ENCODE measurements at regions not wholly inside any gene's neighbourhood (a gene's known extent, or its start where the extent isn't known, plus 50 kb on each side); places are given as distances from the start of the nearest gene placed in this dataset.

DNA sequence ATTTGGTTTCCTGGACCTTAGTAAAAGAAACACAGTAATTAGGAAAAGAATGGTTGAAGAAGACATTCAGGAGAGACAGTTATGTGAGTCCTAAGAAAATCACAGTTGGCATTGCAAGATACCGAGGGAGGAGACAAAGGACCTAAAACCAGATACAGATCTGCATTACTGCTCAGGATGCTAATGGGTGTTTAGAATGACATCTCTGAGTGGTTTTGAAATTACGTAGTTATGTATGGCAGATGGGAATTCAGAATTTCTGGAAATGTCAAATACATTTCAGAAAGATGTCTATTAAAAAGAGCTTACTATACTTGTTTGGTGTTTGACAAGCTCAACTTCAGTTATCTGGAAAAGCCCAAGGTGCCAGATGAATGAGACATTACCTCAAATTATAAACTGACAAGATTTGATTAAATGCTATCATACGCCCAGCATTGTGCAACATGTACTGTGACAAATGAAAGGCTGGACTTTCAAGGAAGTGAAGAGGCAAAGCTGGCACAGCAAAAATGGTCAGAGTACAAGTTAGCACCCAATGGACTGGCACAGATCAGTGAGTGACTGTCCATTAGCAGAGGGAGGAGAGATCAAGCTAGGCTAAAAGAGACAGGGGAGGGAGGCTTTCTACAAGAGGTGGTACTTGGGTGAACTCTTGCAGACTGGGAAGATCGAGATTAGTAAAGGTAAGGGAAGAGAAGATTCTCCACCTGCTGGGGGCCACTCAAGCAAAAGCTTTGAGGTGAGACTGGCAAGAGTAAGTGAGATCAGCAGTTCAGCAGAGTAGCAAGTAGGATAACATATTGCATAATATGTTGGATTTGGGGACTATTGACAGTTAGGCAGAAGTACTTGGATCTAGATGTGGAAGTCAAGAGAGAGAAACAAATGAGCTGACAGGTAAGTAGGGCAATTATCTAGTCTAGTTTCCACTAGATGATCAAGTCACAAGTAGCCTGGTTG, 168.9 kb downstream of the CYRIA start:
- DNase-seq = no peak

DNA sequence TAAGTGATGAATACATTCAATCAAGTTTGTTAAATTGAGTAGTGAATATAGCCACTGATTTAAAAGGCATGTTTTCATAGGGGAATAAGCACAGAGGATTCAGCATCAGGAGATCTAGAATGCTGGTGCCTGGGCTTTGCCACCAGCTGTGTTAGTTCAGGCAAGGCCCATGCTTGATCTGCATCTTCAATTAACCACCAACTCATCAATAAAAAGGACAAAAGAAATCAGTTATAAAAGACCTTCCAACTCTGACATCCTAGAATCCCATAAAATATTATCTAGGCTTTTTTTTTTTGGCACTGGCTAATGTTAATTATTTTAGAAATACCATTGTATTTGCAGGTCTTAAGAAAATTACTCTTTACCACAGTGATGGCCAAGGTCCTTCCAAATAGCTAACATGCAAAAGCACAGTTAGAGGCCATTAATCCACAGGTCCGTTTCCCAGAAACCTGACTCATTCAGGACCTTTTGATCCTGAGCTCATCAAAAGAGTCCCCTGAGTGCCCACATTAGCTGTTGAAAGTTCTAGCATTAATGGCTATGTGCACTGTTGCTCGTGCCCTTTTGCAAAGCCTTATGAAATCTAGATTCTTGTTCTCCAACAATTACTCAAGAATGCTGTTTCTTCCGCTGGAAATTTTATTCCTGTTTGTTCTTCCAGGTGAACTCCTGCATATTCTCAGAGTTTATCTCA, 170.0 kb downstream of the CYRIA start:
- no peak for DNase-seq

DNA sequence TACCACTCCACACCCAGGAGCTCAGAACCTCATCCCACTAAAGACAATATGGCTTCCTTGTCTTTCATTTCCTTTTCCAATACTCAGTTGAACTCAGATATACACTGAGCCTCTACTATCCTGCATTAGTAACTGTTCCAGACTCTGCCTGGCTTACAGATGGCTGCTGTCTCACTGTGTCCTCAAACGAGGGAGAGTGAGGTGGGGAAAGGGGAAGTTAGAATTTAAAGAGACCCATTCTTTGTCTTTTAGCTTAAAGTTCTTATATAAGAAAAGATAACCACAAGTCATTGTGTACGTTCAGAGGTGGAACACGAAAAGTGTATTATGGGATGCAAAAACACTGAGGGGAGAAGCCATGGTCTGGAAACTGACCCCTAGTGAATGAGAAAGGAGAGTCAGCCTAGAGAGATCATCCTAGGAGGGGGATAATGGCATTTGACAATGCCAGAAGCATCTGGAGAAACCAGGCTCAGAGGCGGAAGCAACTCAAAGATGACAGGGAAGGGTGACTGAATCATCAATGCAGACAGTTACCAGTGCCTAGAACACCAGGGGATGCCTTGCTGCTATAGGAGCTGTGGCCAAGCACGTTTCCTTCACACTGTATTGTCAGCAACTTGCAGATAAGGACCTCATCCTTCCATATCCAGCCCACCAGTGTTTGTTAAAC, 170.7 kb downstream of the CYRIA start:
- DNase-seq = no peak

DNA sequence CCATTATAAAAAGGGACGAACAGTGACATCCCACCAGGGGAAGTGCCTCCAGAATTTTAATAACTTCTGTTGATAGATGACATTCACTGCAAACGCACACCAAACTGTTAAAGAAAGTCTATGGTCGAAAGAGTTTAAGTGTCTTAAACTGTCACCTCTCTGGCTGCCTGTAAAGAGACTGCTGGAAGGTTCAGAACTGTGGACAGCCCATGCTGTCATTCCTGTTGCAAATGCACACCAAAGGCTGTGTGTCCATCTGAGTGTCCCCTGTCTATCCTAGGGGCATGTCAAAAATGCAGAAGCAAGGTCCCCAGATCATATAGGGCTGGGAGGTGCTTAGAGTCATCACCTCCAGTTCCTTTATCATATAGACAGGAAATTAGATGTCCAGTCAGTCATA, 171.8 kb downstream of the CYRIA start:
- DNase-seq = no peak

DNA sequence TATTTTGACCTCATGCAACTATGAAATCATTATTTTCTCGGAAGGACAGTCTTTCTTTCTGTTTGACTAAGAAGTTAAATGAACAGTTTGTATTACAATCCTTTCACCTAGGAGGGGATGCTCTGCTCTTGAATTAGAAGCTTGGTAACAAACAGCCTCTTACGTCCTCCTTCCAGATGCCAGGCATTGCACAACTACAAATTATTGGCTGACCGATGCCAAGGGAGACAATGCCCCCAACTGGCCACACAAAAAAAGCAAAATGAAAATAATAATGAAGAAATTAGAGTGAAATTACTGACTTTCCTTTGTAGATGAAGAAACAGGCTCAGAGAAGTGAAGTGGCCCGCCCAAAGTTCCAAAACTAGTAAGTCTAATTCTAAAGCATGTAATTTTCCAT, 177.9 kb downstream of the CYRIA start:
- DNase-seq = no peak

DNA sequence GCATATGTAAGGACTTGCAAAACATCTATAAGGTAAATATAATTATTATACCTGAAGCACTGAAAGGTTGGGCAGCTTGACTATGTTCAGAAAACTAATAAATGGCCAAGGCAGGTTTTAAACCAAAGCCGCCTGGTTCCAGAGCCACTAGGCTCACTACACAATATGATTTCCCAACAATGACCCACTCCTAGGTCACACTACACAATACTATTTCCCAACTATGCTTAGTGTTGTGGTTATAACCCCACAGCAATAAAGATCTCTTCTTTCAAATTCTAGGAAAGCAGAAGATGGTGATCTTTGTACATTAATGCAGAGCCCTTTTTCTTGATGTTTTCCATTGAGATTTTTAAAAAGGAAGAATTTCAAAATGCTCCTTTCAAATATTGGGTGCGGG, 180.4 kb downstream of the CYRIA start:
- DNase-seq = no peak

DNA sequence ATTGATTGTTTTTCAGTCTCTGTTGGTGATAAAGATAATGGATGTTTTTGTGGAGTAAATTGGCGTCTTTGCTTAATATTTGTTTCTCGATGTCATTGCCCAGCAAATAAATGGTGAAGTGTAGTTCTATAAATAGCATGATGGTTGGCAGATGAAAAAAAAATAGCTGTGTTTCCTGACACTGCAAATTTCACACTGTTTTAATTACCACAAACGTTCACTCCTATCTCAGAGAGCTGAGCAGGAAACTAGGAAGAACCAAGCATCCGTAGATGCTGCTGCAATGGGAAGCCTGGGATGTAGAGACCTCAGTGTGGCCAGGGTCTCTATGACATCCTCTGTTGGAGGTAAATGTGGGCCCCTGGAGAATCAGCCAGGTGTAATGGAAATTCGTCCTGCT, 183.2 kb downstream of the CYRIA start:
- no peak for DNase-seq

DNA sequence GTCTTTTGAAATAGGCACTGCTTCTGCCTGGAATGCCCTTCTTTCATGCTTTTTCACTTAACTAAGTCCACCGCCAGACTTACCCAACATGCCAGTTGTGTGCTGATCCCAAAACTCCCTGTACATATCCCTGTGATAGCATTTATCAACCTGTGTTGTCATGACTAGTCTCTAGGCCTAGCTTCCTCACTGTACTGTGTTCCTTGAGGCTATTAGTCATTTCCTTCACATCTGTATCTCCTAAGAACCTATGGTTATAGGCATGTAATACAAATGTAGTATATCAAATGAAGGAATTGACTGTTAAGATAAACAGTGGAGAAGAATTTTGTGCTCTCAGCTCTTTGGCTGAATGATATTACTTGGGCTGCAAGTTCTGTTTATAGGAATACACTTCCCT, 184.3 kb downstream of the CYRIA start:
- DNase-seq = no peak

DNA sequence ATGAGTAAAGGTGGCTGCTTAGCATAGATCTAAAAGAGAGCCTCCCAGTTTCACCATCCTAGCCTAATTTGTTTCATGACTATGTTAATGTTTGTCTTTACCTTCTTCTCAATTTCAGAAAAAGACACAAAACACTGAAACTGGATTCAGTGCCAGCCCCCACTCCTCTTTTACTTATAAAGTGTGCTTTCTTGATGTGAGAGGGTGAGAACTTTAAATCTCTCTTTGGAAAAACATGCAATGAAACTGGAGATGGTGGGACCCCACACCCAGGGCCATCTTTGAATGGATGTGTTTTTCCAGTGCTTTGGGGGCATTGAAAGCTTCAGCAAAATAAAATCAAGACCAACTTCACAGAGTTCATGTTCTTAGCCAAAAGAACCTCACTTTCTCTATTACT, 185.9 kb downstream of the CYRIA start:
- DNase-seq = no peak

DNA sequence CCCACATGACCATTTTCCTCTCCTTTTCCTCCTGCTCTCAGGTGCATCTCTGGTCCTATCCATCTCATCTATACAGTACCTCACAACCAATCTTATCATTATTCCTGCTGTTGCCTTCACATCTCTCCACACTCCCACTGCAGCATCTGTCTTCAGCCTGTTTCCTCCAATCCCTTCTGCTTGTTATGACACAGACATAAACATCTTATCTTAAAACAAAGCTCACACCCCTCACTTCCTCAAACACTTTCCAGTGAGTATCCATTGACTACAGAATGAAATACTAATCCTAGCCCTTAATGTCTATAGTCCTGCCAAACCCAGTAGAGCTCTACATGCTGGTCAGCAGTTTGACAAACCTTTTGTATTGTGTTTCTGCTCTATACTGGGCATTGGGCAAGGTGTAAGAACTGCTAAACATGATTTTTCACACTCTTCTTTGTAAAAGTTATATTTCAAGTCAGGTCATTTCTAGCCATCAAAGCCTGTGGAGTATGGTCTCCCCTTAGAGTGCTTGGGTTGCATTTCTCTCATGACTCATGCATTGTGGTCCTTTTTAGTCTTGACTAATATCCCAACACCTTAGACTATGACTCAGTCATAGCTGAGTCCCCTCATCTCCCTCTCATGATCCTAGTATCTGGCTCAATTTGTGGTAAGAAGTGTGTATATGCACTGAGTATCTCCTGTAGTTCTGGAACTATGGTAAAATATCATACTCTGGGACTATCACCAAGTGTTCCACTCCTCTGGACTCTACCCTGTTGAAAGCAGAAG, 187.0 kb downstream of the CYRIA start:
- no peak for DNase-seq

DNA sequence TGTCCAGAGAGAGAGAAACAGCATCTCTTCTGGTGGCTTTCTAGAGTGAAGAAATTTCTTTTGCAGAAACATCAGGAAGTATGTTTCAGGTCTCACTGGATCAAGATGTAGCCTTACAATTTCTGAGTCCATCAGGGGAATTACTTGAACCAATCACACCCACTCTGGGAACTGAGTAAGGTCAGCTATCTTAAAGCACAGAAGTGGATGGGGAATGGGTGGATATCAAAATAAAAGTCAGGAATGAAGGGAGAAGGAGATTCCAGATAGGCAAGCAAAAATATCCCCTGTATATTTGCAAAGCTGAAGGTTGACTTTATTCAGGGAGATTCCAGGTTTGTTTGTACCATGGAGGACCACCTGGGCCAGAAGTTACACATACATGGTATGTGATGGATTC, 188.0 kb downstream of the CYRIA start:
- DNase-seq = no peak

DNA sequence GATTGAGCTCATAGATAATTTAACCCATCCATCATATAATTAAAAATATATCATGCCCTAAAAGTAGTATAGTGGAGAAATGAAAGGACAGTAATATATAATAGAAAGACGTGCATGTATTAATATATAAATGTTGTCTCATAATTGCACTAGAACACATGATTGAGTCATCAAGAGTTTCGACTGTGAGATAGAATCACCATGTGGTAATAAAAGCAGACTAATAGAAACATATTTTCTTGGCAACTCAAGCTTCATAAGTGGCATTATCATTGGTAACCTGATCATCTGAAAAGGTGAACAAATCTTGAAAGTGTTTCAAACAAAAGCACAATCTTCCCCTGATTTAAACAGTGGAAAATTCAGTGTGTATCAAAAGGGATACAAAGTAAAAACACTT, 188.8 kb downstream of the CYRIA start:
- DNase-seq = no peak

DNA sequence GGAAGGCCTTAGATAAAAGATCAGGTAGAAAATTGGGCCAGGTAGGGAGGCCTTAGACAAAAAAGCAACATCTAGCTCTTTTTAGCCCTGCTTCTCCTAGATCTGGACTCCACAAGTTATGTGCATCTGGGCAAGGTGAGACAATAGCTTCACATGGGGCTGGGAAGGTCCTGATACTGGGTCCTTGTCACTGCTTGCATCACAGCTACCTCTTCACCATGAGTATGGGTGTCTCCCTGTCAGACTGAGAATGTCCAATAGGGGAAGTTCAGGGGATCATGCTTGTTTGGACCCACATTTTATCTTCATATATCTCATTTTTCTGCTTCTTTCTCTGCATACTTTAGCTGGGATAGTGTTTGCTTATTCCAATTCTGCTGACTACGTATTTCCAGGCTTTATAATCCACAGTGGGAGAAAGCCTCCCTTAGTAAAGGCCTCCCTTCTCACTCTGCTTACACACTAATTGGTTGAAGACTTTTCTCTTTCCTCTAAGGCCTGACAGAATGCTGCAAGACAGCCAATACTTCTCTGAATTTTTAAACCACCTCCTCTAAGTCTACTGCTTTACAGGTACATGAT, 189.6 kb downstream of the CYRIA start:
- no peak for DNase-seq

DNA sequence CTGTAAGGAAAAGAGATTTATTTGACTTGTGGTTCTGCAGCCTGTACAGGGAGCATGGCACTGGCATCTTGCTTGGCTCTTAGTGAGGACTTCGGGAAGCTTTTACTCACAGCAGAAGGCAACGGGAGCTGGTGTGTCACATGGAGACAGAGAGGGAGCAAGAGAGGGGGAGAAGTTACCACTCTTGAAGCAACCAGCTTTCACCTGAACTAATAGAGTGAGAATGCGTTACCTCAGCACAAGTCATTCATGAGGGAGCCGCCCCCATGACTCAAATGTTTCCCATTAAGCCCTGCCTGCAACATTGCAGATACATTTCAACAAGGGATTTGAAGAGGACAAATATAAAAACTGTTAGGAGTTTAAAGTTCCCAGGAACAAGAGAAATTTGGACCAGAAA, 190.0 kb downstream of the CYRIA start:
- no peak for DNase-seq

DNA sequence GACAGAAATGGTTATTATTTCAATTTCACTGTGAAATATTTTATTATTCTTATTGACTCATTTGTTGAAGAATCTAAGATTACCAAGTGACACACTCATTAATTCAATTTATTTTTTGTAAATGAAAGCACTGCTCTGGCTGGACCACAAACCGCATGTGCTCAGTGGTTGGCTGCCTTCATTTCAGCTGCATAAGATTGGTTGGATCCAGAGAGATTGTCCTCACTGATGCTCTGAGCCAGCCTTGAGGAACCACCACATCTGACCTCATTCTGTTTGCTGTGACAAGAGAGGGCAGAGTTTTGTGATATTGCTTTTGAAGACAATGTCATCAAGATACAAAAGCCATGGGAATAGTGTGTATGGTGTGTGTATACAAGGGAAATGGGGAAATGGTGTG, 192.1 kb downstream of the CYRIA start:
- no peak for DNase-seq

DNA sequence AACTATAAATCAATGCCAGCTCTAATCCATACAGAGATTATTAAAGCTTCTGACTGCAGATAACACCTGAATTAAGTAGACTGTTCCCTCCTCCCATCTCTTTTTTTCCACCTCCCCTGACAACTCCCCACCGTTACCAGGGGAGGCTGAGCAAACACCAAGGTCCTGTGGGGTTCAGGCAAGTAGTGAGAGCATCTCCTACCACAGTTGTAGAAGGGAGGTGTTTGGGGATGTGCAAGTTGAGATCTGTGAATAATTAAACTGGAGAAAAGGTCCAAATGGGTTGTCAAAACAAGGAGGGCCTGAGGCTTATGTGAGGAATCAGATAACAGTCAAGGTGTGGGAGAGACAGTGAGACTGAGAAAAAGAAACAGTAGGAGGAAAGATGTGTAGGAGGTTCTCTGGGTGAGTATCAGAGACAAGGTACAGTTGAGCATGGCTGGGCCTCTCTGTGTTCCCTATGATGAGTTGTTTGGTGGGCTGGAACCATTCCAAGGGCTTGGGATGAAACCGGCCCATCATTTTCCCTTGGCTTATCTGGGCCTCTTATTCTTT, 194.6 kb downstream of the CYRIA start:
- no peak for DNase-seq

DNA sequence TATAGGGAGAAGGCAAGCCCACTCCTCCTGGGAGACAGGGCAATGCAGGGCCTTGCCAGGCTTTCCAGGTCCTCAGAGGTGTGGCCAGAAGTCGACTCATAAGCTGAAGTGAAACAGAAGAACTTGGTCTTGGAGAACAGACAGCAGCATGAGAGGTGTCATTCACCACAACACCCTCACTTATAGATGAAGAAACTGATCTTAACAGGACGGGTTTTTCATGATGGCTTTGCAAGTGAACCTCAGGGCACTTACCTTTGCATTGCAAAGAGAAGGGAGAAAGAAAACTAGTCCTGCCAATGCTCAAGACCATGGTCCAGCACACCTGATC, 198.8 kb downstream of the CYRIA start:
- DNase-seq = no peak

DNA sequence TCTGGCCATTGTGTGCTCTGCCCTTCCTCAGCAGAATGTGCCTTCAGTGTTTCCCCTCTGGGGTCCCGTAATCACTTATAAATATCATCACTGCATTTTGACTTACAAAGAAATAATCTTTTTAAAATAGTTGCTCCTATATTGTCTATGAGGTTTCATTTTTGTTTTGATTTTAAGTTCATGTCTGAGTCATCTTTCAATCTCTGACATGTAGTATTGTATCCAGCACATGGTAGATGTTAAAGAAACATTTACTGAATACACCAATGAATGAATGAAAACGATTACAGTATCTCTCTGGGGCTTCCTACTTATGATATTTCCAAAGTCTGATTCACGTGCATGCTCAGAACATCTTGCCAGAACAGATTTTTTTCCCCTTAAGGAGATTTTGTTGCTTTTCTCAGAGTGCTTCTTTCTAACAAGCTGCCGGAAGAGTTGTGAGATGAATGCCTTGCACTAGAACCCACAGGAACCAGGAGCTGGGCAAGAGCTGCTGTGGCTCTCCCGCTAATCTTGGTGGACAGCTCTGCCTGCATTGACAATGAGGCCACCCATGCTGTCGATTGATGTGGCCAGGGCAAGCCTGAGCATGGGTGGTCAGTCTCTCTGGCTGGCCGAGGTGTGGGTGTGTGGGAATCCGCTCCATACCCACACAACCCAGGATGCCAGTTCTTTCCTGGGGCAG, 199.4 kb downstream of the CYRIA start:
- no peak for DNase-seq

DNA sequence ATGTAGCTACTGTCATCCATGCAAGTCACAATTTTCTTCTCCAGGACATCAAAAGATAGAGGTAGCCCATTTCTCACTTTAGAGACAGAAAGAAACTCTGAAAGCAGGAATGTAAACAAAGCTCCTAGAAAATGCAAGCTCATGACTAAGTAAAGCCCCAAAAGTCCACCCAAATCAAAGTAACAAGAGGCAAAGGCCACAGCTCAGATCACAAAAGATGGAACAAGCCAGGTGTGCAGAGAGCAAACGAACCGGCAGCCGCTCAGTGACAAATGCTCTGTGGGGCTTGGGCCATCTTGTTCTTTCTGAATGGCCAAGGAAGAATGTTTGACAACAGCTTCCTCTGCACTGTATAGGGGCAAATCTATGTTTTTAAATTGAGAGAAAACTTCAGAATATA, 201.0 kb downstream of the CYRIA start:
- no peak for DNase-seq

DNA sequence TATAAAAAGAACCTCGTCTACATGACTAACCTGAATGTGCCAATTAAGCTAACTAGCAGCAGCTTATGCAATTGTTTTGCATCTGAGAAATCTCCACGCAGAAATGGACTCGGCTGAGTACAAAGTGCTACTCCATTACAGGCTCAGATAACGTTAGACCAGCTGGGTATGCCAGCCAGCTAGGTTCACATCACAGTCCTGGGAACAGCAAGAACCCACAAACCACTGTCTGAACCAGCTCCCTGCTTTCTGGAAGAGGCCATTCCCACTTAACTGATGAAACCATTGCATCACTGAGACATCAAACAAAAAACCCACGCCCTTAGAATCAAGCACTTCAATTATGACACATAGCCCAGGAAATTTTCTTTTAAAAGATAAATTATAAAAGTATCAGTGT, 202.7 kb downstream of the CYRIA start:
- DNase-seq = no peak

DNA sequence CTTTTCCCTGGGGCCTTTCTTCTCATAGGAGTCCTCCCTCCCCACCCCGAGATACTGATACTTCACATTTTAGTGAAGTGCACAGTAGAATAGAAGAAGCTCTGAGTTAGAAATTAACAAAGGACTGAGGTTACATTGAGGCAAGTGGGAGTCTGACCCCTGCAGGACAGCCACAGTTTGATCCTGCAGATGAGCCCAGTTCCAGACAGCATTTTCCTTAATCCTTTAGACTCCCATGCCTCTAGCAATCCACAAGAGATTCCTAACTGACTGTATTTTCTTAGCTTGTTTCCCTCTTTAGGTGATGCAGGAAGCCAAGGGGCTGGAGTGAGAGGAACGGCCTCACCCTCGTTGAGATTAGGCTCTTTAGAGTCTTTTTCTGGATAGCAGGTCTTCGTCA, 204.0 kb downstream of the CYRIA start:
- no peak for DNase-seq

DNA sequence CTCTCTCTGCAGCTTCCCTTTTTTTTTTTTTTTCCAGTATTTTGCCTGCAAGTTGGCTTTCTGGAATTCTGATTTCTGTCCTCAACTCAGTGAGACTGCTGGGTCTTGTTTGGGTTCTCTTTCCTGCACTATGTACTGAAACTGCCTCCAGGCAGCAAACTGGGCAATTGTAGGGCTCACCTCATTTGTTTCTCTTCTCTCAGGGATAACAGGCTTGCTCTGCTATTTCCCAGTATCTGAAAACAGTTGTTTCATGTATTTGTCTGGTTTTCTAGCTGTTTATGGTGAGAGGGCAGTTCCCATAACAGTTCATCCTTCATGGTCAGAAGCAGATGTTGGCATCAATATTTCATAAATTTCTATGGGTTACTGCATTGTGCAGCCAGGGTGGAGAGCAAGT, 206.0 kb downstream of the CYRIA start:
- no peak for DNase-seq

Measured in activated CD4-positive, alpha-beta T cell treated with anti-CD3 and anti-CD28 coated beads, Interleukin-2, amount 50 U/mL, for 4 hours (primary cell).